H1 (cell line): ENCODE measurements at regions not wholly inside any gene's neighbourhood (a gene's known extent, or its start where the extent isn't known, plus 50 kb on each side); places are given as distances from the start of the nearest gene placed in this dataset.

Experiments used
- CTCF ChIA-PET: fragments of 300-600 bp; sonication (Branson Sonifier 250); formaldehyde crosslinking; loops from one replicate; lab custom pipeline; 2021; ENCODE audit not compliant: partially characterized antibody; lab: Charles Lee
- POLR2A ChIA-PET: fragments of 300-600 bp; sonication (Branson Sonifier 250); formaldehyde crosslinking; loops from one replicate; lab custom pipeline; 2021; ENCODE audit warnings: inconsistent platforms; ENCODE audit not compliant: partially characterized antibody; lab: Charles Lee
- DNase-seq, 2 experiments: peaks; one replicate each; pipeline versions ENCODE4 v3.0.0 to v3.0.0-alpha.2; 2010 to 2022; ENCODE audit warnings: low spot score in 2 of 2, low read depth in 1 of 2, mixed read lengths in 1 of 2
- FAIRE-seq: peaks from 2 replicates; lab custom pipeline; 2011; peaks lifted over from hg19 to GRCh38; lab: Jason Lieb, UNC
- H2AFZ ChIP-seq: 2 replicates; pipeline ENCODE4 v1.8.1; 2012; ENCODE audit warnings: low read length, inconsistent platforms
- H2AK5ac ChIP-seq: 2 replicates; pipeline ENCODE4 v1.6.1; 2013; ENCODE audit warnings: low read depth, low read length
- H2BK120ac ChIP-seq: replicated peaks from 2 replicates; pipeline ENCODE3; 2013; ENCODE audit warnings: low read depth, low read length, inconsistent platforms
- H2BK12ac ChIP-seq: 2 replicates; pipeline ENCODE4 v1.6.1; 2013; ENCODE audit warnings: low read depth, low read length
- H2BK15ac ChIP-seq: 2 replicates; pipeline ENCODE4 v1.6.1; 2013; ENCODE audit warnings: low read length
- H2BK20ac ChIP-seq: 2 replicates; pipeline ENCODE4 v1.6.1; 2013; ENCODE audit warnings: low read length
- H2BK5ac ChIP-seq: 2 replicates; pipeline ENCODE4 v1.6.1; 2013; ENCODE audit warnings: low read depth, low read length
- H3K14ac ChIP-seq: 2 replicates; pipeline ENCODE4 v1.6.1; 2013; ENCODE audit warnings: inconsistent platforms; ENCODE audit not compliant: insufficient read length
- H3K18ac ChIP-seq: 2 replicates; pipeline ENCODE4 v1.6.1; 2013; ENCODE audit warnings: low read length; ENCODE audit errors: extremely low read depth
- H3K23ac ChIP-seq: 2 replicates; pipeline ENCODE4 v1.6.1; 2013; ENCODE audit warnings: inconsistent platforms; ENCODE audit not compliant: insufficient read length
- H3K23me2 ChIP-seq: 2 replicates; pipeline ENCODE4 v1.6.1; 2013; ENCODE audit warnings: low read depth, low read length
- H3K27ac ChIP-seq: 2 replicates; pipeline ENCODE4 v1.6.1; 2011; ENCODE audit warnings: low read depth, low read length, inconsistent platforms
- H3K27me3 ChIP-seq, 4 experiments: replicated peaks in 1 of 4; 1 replicate in 1 of 4; 2 replicates in 3 of 4; pipeline versions ENCODE4 v1.6.1 to v1.8.1; 2011 to 2013; ENCODE audit warnings: low read length in 3 of 4, mild to moderate bottlenecking in 3 of 4, inconsistent platforms in 2 of 4, mixed read lengths in 2 of 4, moderate library complexity in 1 of 4; ENCODE audit not compliant: control insufficient read depth in 3 of 4, insufficient read depth in 3 of 4; ENCODE audit errors: extremely low read depth in 1 of 4
- H3K36me3 ChIP-seq, 4 experiments: 2 replicates each; pipeline versions ENCODE4 v1.6.1 to v1.8.1; 2011 to 2013; ENCODE audit warnings: mild to moderate bottlenecking in 4 of 4, low read length in 3 of 4, moderate library complexity in 2 of 4, control low read depth in 1 of 4, inconsistent platforms in 1 of 4; ENCODE audit not compliant: insufficient read depth in 4 of 4, control insufficient read depth in 2 of 4
- H3K4ac ChIP-seq: replicated peaks from 2 replicates; pipeline ENCODE3; 2013; ENCODE audit warnings: low read length, low read depth, mixed read lengths, inconsistent platforms; ENCODE audit not compliant: insufficient read length
- H3K4me1 ChIP-seq, 4 experiments: replicated peaks in 1 of 4; 1 replicate in 1 of 4; 2 replicates in 3 of 4; pipeline versions ENCODE4 v1.6.1 to v1.8.1; 2011 to 2013; ENCODE audit warnings: low read length in 3 of 4, inconsistent platforms in 2 of 4, mixed read lengths in 1 of 4; ENCODE audit not compliant: insufficient read depth in 4 of 4, control insufficient read depth in 3 of 4
- H3K4me2 ChIP-seq, 2 experiments: 2 replicates each; pipeline versions ENCODE4 v1.6.1 to v1.8.1; 2011 to 2013; ENCODE audit warnings: low read depth in 2 of 2, low read length in 2 of 2, control low read depth in 1 of 2, inconsistent platforms in 1 of 2, mild to moderate bottlenecking in 1 of 2; ENCODE audit not compliant: insufficient read depth in 1 of 2
- H3K4me3 ChIP-seq, 4 experiments: fragments of 200-600, 300-600 bp in 1 of 4; sonication (generic), shearing (Covaris generic), sonication (Bioruptor Twin) in 1 of 4; 2 replicates each; pipeline versions ENCODE4 v1.5.1 to v1.8.1; 2011 to 2016; ENCODE audit warnings: low read length in 4 of 4, low read depth in 3 of 4, control low read depth in 2 of 4, inconsistent platforms in 2 of 4, mild to moderate bottlenecking in 2 of 4, mixed read lengths in 1 of 4, moderate library complexity in 1 of 4; ENCODE audit not compliant: insufficient read depth in 2 of 4; ENCODE audit errors: extremely low read depth in 1 of 4
- H3K56ac ChIP-seq: replicated peaks from 2 replicates; pipeline ENCODE3; 2013; ENCODE audit warnings: low read depth, mild to moderate bottlenecking, mixed read lengths, low read length, inconsistent platforms; ENCODE audit not compliant: insufficient read length
- H3K79me1 ChIP-seq: 2 replicates; pipeline ENCODE4 v1.6.1; 2013; ENCODE audit warnings: low read depth, low read length, control low read depth
- H3K79me2 ChIP-seq, 2 experiments: 2 replicates each; pipeline versions ENCODE4 v1.6.1 to v1.8.1; 2012 to 2013; ENCODE audit warnings: low read length in 2 of 2, mild to moderate bottlenecking in 2 of 2, inconsistent platforms in 1 of 2; ENCODE audit not compliant: insufficient read depth in 2 of 2, control insufficient read depth in 1 of 2
- H3K9ac ChIP-seq, 4 experiments: replicated peaks in 1 of 4; 1 replicate in 1 of 4; 2 replicates in 3 of 4; pipeline versions ENCODE4 v1.6.1 to v1.8.1; 2011 to 2013; ENCODE audit warnings: low read depth in 3 of 4, low read length in 3 of 4, control low read depth in 2 of 4, mild to moderate bottlenecking in 2 of 4, moderate library complexity in 2 of 4, inconsistent platforms in 1 of 4; ENCODE audit errors: extremely low read depth in 1 of 4
- H3K9me3 ChIP-seq, 2 experiments: 2 replicates each; pipeline versions ENCODE4 v1.6.1 to v1.8.1; 2012 to 2013; ENCODE audit warnings: mild to moderate bottlenecking in 2 of 2, moderate library complexity in 2 of 2, control low read depth in 1 of 2, inconsistent platforms in 1 of 2, low read depth in 1 of 2, low read length in 1 of 2, mixed read lengths in 1 of 2; ENCODE audit not compliant: insufficient read depth in 2 of 2
- H4K20me1 ChIP-seq, 2 experiments: replicated peaks in 1 of 2; 2 replicates each; pipeline versions ENCODE3 to v1.8.1; 2011 to 2013; ENCODE audit warnings: inconsistent platforms in 2 of 2, low read length in 2 of 2, mild to moderate bottlenecking in 1 of 2; ENCODE audit not compliant: insufficient read depth in 2 of 2, control insufficient read depth in 1 of 2
- H4K5ac ChIP-seq: 2 replicates; pipeline ENCODE4 v1.6.1; 2013; ENCODE audit warnings: low read length, low read depth, mixed read lengths, inconsistent platforms; ENCODE audit not compliant: insufficient read length
- H4K8ac ChIP-seq: 2 replicates; pipeline ENCODE4 v1.8.0; 2013; ENCODE audit warnings: mild to moderate bottlenecking, moderate library complexity, low read length, inconsistent platforms; ENCODE audit not compliant: insufficient read depth; ENCODE audit errors: extremely low read depth
- H4K91ac ChIP-seq: replicated peaks from 2 replicates; pipeline ENCODE3; 2013; ENCODE audit warnings: low read length, mixed read lengths, inconsistent platforms; ENCODE audit not compliant: insufficient read length
- ASH2L ChIP-seq: fragments of 200-600, 300-600 bp; sonication (generic); IDR thresholded peaks from one replicate; pipeline ENCODE4 v1.7.1; 2017; ENCODE audit warnings: low read length
- WGBS, 2 experiments: shearing (Covaris generic) in 1 of 2; methylation state at CpG; one replicate each; pipeline versions ENCODE4 v1.1.6 to v1.1.7; 2013 to 2015; ENCODE audit warnings: low lambda C conversion rate in 2 of 2, mixed read lengths in 2 of 2, inconsistent platforms in 1 of 2, low coverage in 1 of 2, missing lambda C conversion rate in 1 of 2; ENCODE audit not compliant: insufficient replicate concordance in 2 of 2, insufficient coverage in 1 of 2, insufficient read length in 1 of 2; ENCODE audit errors: extremely low coverage in 1 of 2, missing lambda C conversion rate in 1 of 2; 5-methylcytosine and 5-hydroxymethylcytosine counted together

GRCh38 chr4:181475359-181475758, 767.8 kb upstream of the TENM3 start:
- Histone ChIP-seq H3K14ac (no peak overlapping the region), H4K5ac (no peak overlapping the region), H4K20me1 (no peaks in the 10 kb centered on the region), H3K56ac (no peak overlapping the region), H2BK20ac (no peak overlapping the region), H3K79me1 (no peaks in the 10 kb centered on the region), H3K9me3 (no peaks in the 10 kb centered on the region), H4K8ac (no peak overlapping the region), H3K9ac (no peak overlapping the region), H2BK15ac (no peak overlapping the region), H3K36me3 (no peaks in the 10 kb centered on the region), H3K4ac (no peak overlapping the region), H2BK12ac (no peak overlapping the region), H3K23me2 (no peaks in the 10 kb centered on the region), H3K4me1 (peaks cover 1 to 5% (median 4%) of the 10 kb centered on the region in 4 experiments; a peak in 4 of 7 replicates), H3K4me2 (0 out of 4 replicates have a peak overlapping the region, but pooled peaks of 1 of the 2 experiments have one; percentile 1), H2BK5ac (no peak overlapping the region), H3K4me3 (no peak overlapping the region; a peak in 1 of 8 replicates), H3K23ac (no peak overlapping the region), H3K18ac (no peak overlapping the region), H3K27ac (no peak overlapping the region), H2BK120ac (no peak overlapping the region), H3K27me3 (no peaks in the 10 kb centered on the region), H2AK5ac (no peak overlapping the region), H3K79me2 (no peaks in the 10 kb centered on the region), H2AFZ (no peak overlapping the region), H4K91ac (no peak overlapping the region)
- TF ChIP-seq ASH2L = no peak
- CTCF ChIA-PET = no interaction called here
- FAIRE-seq (no peak), DNase-seq (no peak)
- POLR2A ChIA-PET = no interaction called here
- WGBS, 2 experiments = 82% methylated on average over 3 of the region's 3 CpGs; no CpG with 5 or more reads in 1 of the 2 experiments
